VCaP (cell line): ENCODE measurements at regions not wholly inside any gene's neighbourhood (a gene's known extent, or its start where the extent isn't known, plus 50 kb on each side); places are given as distances from the start of the nearest gene placed in this dataset.
"Not testable (repeated sequence)": the region's sequence is repeated elsewhere in the genome, so short reads cannot be mapped to it uniquely, and the experiment has no call there.

Experiments used
- H3K27ac ChIP-seq: fragments of 450-650 bp; 2 replicates; pipeline ENCODE4 v1.5.1; 2017
- TF ChIP-seq, protein P1 (sequence below): fragments of 450-650 bp; conservative IDR thresholded peaks from 2 replicates; pipeline ENCODE4 v1.5.1; 2017; ENCODE audit warnings: mild to moderate bottlenecking, moderate library complexity

GRCh38 chr11:109522116-109522755, 100.2 kb downstream of the C11orf87 start:
- no peak overlapping the region for H3K27ac ChIP-seq
- TF ChIP-seq, protein P1, sequence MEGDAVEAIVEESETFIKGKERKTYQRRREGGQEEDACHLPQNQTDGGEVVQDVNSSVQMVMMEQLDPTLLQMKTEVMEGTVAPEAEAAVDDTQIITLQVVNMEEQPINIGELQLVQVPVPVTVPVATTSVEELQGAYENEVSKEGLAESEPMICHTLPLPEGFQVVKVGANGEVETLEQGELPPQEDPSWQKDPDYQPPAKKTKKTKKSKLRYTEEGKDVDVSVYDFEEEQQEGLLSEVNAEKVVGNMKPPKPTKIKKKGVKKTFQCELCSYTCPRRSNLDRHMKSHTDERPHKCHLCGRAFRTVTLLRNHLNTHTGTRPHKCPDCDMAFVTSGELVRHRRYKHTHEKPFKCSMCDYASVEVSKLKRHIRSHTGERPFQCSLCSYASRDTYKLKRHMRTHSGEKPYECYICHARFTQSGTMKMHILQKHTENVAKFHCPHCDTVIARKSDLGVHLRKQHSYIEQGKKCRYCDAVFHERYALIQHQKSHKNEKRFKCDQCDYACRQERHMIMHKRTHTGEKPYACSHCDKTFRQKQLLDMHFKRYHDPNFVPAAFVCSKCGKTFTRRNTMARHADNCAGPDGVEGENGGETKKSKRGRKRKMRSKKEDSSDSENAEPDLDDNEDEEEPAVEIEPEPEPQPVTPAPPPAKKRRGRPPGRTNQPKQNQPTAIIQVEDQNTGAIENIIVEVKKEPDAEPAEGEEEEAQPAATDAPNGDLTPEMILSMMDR = no peak

GRCh38 chr11:109525636-109526035, 103.6 kb downstream of the C11orf87 start:
- not testable (repeated sequence) for H3K27ac ChIP-seq

GRCh38 chr11:109526061-109526460, 104.1 kb downstream of the C11orf87 start:
- TF ChIP-seq, protein P1 = no peak
- H3K27ac ChIP-seq = no peak overlapping the region

GRCh38 chr11:109526931-109527330, 104.9 kb downstream of the C11orf87 start:
- H3K27ac ChIP-seq = no peak overlapping the region
- TF ChIP-seq, protein P1 = no peak

DNA sequence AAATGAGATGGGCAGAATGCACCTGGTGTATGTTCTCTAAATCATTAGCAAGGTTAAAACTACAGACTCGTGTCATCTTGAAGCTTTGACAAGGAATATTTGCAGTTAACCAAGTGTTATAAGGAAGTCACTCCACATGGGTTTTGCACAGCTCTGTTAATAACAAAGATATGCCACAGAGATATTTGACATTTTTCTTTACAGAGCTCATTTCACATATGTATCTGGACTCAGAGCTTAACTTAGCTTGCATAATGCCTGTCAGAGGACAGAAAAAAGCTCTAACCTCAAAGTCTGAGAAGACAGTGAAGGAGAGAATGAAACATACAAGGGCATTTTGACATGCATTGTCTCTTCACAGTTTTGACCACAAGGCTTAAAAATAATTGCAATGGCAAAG, 105.5 kb downstream of the C11orf87 start:
- TF ChIP-seq, protein P1 = no peak
- H3K27ac ChIP-seq = no peak overlapping the region

DNA sequence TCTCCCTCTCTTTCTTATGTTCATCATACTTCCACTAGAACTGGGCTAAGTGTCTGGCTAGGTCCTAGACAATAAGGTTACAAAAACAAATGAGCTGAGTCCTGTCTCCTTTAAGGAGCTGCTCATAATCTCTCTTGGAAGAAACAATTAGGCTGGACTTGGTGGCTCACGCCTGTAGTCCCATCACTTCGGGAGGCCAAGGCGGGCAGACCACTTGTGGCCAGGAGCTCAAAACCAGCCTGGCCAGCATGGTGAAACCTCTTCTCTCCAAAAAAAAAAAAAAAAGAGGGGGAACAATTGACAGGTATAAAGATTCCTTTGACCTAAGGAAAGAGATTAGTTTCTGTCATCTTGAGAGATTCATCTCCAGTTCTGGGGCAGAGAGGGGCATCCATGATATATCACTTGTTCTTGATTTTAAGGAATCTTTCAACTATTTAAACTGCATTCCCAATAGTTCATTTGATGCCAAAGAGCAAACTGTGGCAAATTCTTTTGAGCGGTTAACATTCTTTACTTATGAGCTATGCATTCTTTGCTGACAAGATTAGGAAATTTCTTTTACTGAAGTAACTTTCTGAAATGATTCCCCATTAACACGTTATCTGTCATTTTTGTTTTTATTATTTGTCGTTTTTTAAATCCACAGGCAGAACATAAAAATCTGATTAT, 125.5 kb downstream of the C11orf87 start:
- TF ChIP-seq, protein P1 = no peak
- H3K27ac ChIP-seq = no peak overlapping the region

- TF ChIP-seq, protein P1 = no peak
- H3K27ac ChIP-seq = no peak overlapping the region
Measured at GRCh38 chr11:109552376-109552775, 130.4 kb downstream of the C11orf87 start.

DNA sequence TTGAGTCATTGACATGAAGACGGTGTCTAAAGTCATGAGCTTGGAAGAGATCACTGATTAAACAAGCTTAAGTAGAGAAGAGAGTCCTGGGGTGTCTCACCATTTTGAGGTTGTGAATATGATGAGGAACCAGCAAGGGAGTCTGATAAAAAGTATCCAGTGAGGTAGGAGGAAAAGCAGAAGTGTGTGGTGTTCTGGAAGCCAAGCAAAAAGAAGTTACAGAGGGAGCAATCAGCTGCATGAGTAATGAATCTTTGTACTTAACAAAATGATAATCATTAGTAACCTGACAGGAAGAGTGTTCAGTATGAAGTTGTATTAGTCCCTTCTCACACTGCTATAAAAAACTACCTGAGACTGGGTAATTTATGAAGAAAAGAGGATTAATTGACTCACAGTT, 131.3 kb downstream of the C11orf87 start:
- TF ChIP-seq, protein P1 = no peak

More for the DNA sequence above, 131.3 kb downstream of the C11orf87 start:
- no peak overlapping the region for H3K27ac ChIP-seq
